ENCODE measurements at regions not wholly inside any gene's neighbourhood (a gene's known extent, or its start where the extent isn't known, plus 50 kb on each side); places are given as distances from the start of the nearest gene placed in this dataset.

DNA sequence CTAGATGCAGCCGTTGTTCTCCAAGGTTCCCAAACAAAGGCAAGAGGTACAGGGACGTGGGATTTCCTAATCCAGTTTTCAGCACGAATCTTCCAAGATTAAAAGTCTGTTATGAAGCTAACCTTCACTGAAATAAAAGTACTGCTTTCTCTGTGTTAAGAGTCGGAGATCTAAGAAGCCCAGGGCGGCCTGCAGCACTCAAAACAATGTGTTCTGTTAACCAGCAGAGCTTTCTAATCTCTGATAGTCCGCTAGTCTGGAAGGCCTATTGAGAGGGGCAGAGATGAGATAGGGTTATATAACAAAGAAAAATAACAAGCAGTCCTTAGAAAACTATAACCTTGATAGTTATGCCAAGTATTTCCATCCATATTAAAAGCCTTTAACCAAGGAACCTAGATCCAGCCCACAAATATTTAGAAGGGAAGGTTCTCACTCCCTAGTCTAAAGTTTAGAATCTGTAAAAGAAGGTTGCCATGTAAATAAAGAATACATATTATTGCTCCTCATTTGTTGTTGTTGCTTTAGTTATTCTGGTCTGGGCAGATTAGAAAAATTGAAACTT is 106.3 kb upstream of the SVIL start:
- Histone ChIP-seq H3K4me3 (ENCODE audit: insufficient read length, low read depth) (no peak overlapping the region), H3K4me1 (ENCODE audit: insufficient read depth, insufficient read length) (no peaks in the 10 kb centered on the region), H3K27me3 (ENCODE audit: insufficient read depth, insufficient read length) (peaks cover 11% of the 10 kb centered on the region), H3K9ac (ENCODE audit: insufficient read length, low read depth) (no peak overlapping the region), H3K36me3 (ENCODE audit: insufficient read depth, insufficient read length, low read length) (no peaks in the 10 kb centered on the region), H3K9me3 (ENCODE audit: insufficient read depth, low read length) (no peaks in the 10 kb centered on the region)
- no peak for DNase-seq (ENCODE audit: low read depth, low spot score)
- TF ChIP-seq SUZ12 (IDR thresholded peaks at IDR 0.05; ENCODE audit: extremely low read depth, insufficient read depth, insufficient read length) (no peak), ZNF274 (IDR thresholded peaks at IDR 0.05; ENCODE audit: low read depth, low read length) (no peak), YY1 (IDR thresholded peaks at IDR 0.05; ENCODE audit: insufficient read depth, insufficient read length) (no peak)

DNA sequence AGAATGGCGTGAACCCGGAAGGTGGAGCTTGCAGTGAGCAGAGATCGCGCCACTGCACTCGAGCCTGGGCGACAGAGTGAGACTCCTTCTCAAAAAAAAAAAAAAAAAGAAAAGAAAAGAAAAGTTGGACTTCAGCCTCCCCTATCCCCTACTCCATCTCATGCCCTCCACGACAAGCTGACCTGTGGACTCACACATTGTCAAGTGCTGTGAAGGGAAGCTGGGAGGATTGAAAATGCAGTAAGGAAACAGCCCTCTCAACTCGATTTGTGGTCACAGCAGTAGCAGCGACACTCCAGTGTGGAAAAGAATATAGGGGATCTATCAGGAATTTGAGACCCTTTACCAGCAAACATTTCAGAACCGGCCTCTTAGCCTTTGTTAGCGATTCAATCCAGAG is 103.6 kb upstream of the SVIL start:
- TF ChIP-seq SUZ12 (IDR thresholded peaks at IDR 0.05; ENCODE audit: extremely low read depth, insufficient read depth, insufficient read length) = no peak
- no peak for TF ChIP-seq YY1 (IDR thresholded peaks at IDR 0.05; ENCODE audit: insufficient read depth, insufficient read length)
- TF ChIP-seq ZNF274 (IDR thresholded peaks at IDR 0.05; ENCODE audit: low read depth, low read length) = no peak
- Histone ChIP-seq H3K27me3 (ENCODE audit: insufficient read depth, insufficient read length) (peaks cover 30% of the 10 kb centered on the region), H3K9me3 (ENCODE audit: insufficient read depth, low read length) (no peaks in the 10 kb centered on the region), H3K36me3 (ENCODE audit: insufficient read depth, insufficient read length, low read length) (no peaks in the 10 kb centered on the region), H3K4me3 (ENCODE audit: insufficient read length, low read depth) (no peak overlapping the region), H3K4me1 (ENCODE audit: insufficient read depth, insufficient read length) (no peaks in the 10 kb centered on the region), H3K9ac (ENCODE audit: insufficient read length, low read depth) (no peak overlapping the region)
- no peak for DNase-seq (ENCODE audit: low read depth, low spot score)

DNA sequence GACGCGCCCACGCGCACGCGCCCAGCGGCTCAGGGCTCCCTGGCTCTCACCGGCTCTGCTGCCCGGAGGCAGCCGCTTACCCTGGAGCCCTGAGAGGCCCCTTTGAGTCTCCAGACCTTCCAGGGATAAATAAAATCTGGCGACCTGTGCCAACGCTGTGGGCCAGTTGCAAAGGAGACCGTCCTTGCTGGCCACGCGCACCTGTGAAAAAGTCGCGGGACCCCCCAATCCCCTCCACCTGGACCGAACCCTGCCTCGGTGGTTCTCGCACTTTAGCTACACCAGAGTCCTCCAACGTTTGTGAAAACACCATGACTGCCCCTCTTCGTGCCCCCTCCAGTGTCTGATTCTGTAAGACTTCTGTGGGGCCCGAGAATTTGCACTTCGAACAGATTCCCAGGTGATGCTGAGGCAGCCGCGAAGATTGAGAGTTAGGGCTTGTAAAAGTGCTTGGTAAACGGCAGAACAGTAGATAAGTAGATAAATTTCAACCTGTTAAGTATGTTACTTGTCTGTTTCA is 102.4 kb upstream of the SVIL start:
- no peaks in the 10 kb centered on the region for H3K9me3 ChIP-seq (ENCODE audit: insufficient read depth, low read length)
- H3K36me3 ChIP-seq (ENCODE audit: insufficient read depth, insufficient read length, low read length) = no peaks in the 10 kb centered on the region
- H3K9ac ChIP-seq (ENCODE audit: insufficient read length, low read depth) = peak overlapping the region; percentile 86
- H3K4me1 ChIP-seq (ENCODE audit: insufficient read depth, insufficient read length) = no peaks in the 10 kb centered on the region
- H3K27me3 ChIP-seq (ENCODE audit: insufficient read depth, insufficient read length) = peaks cover 31% of the 10 kb centered on the region
- no peak for DNase-seq (ENCODE audit: low read depth, low spot score)
- no peak for TF ChIP-seq SUZ12 (IDR thresholded peaks at IDR 0.05; ENCODE audit: extremely low read depth, insufficient read depth, insufficient read length)
- no peak for TF ChIP-seq ZNF274 (IDR thresholded peaks at IDR 0.05; ENCODE audit: low read depth, low read length)
- TF ChIP-seq YY1 (IDR thresholded peaks at IDR 0.05; ENCODE audit: insufficient read depth, insufficient read length) = no peak
- peak overlapping the region; percentile 60 for H3K4me3 ChIP-seq (ENCODE audit: insufficient read length, low read depth)

DNA sequence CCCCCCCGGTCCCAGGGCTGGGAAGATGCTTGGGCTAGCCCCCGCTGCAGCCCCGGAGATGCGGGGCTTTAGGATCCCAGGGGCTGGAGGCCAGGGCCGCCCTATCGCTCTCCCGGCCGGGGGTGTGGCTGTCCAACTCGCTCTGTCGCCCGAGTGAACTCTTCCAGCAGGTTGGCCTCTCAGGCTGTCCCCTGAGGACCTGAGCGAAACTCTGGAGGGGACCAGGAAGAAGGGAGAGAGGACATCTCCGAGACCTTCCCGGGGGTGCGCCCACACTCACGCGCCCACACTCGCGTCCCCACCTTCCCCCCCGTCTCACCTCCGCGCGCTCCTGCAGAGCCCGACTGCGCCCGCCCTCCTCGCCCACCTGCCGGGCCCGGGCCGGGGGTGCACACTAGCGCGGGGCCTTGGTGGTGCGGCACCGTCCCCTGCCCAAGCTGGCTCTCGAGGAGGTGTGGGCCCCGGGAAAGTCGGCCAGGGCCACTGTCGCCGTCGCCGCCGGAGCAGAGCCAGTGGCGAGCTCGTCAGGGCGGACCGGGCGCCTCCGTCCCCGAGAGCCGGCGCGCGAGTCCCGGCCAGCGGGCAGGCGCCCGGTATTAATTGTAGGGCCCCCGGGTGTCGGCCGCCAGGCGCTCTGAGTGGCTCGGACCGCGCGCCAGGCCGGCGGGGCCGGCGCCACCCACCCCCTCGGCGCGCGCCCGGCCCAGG is 101.7 kb upstream of the SVIL start:
- Histone ChIP-seq H3K9me3 (ENCODE audit: insufficient read depth, low read length) (no peaks in the 10 kb centered on the region), H3K27me3 (ENCODE audit: insufficient read depth, insufficient read length) (peaks cover 31% of the 10 kb centered on the region), H3K4me3 (ENCODE audit: insufficient read length, low read depth) (peak overlapping the region; percentile 60), H3K4me1 (ENCODE audit: insufficient read depth, insufficient read length) (peaks cover 4% of the 10 kb centered on the region), H3K36me3 (ENCODE audit: insufficient read depth, insufficient read length, low read length) (peaks cover 4% of the 10 kb centered on the region), H3K9ac (ENCODE audit: insufficient read length, low read depth) (peak overlapping the region; percentile 86)
- TF ChIP-seq YY1 (IDR thresholded peaks at IDR 0.05; ENCODE audit: insufficient read depth, insufficient read length) (no peak), ZNF274 (IDR thresholded peaks at IDR 0.05; ENCODE audit: low read depth, low read length) (no peak), SUZ12 (IDR thresholded peaks at IDR 0.05; ENCODE audit: extremely low read depth, insufficient read depth, insufficient read length) (no peak)
- DNase-seq (ENCODE audit: low read depth, low spot score) = no peak

DNA sequence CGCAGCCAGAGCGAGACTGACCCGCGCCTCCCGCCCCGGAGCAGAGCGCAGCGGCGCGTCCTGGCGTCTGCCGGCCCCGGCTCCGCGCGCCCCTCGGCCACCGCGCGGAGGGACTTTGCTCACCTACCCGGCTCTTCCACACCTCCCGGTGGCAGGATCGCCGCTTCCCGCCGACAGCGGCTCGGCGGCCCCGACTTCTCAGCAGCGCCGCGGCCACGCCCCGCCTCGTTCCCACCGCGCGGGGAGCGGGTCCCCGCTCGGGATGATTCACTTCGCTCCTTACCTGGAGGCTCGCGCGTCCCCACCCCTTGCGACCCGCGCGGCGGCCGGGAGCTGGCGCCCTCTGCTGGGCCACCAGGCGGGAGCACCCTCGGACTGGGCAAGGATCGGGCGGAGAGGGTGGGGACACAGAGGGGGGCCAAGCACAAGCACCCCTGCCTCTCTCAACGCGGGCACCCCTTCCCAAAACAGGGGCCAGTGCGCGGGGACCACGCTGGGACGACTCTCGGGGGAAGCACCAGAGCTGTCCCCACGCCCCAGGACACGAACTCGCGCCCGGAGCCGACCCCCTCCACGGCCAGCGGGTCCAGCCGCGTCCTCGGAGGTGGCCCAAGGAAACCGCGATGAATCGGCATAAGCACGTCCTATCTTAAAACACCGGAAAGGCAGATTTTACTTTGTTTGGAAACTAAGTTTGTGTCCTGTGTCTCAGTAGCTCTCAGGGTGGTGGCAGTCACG is 101.0 kb upstream of the SVIL start:
- Histone ChIP-seq H3K4me3 (ENCODE audit: insufficient read length, low read depth) (peak overlapping the region; percentile 60), H3K4me1 (ENCODE audit: insufficient read depth, insufficient read length) (peaks cover 4% of the 10 kb centered on the region), H3K36me3 (ENCODE audit: insufficient read depth, insufficient read length, low read length) (peaks cover 4% of the 10 kb centered on the region), H3K27me3 (ENCODE audit: insufficient read depth, insufficient read length) (peaks cover 31% of the 10 kb centered on the region), H3K9ac (ENCODE audit: insufficient read length, low read depth) (peak overlapping the region; percentile 86), H3K9me3 (ENCODE audit: insufficient read depth, low read length) (no peaks in the 10 kb centered on the region)
- peak; percentile 70 for DNase-seq (ENCODE audit: low read depth, low spot score)
- TF ChIP-seq SUZ12 (IDR thresholded peaks at IDR 0.05; ENCODE audit: extremely low read depth, insufficient read depth, insufficient read length) (no peak), YY1 (IDR thresholded peaks at IDR 0.05; ENCODE audit: insufficient read depth, insufficient read length) (no peak), ZNF274 (IDR thresholded peaks at IDR 0.05; ENCODE audit: low read depth, low read length) (no peak)

DNA sequence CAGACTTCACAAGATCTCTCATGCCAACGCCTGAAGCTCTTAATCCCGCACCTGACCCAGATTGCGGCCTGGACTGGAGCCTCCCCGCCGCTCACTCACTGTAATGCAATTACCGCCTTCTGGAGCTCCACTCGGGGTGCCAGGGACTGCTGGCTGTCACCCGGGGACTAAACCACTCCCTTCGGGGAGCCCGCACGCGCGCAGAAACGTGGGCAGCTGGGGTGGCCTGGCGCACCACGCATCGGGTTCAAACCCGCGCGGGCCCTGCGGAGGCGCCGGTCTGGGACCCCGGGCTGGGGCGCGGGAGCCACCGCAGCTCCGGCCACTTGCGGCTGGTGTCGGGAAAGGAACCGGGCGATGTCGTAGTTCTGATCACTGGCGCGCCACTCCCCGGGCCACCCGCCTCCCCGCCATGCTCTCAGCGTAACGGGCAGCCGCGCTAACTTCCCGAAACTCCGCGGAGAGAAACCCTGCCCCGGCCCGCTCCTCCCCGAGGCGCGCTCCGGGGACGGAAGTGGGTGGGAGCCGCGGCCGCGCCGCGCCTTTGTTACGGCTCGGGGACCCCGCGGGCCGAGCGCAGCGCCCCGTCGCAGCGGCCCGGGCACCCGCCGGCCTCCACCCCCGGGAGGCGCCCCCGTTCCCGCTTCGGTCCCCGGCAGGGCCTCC is 100.3 kb upstream of the SVIL start:
- TF ChIP-seq ZNF274 (IDR thresholded peaks at IDR 0.05; ENCODE audit: low read depth, low read length) = no peak
- TF ChIP-seq SUZ12 (IDR thresholded peaks at IDR 0.05; ENCODE audit: extremely low read depth, insufficient read depth, insufficient read length) = peak; percentile 50
- peaks cover 4% of the 10 kb centered on the region for H3K4me1 ChIP-seq (ENCODE audit: insufficient read depth, insufficient read length)
- H3K9me3 ChIP-seq (ENCODE audit: insufficient read depth, low read length) = no peaks in the 10 kb centered on the region
- H3K27me3 ChIP-seq (ENCODE audit: insufficient read depth, insufficient read length) = peaks cover 31% of the 10 kb centered on the region
- no peak for DNase-seq (ENCODE audit: low read depth, low spot score)
- H3K4me3 ChIP-seq (ENCODE audit: insufficient read length, low read depth) = peak overlapping the region; percentile 60
- peaks cover 11% of the 10 kb centered on the region for H3K36me3 ChIP-seq (ENCODE audit: insufficient read depth, insufficient read length, low read length)
- peak overlapping the region; percentile 79 for H3K9ac ChIP-seq (ENCODE audit: insufficient read length, low read depth)
